SK-N-SH (cell line): ENCODE measurements at regions not wholly inside any gene's neighbourhood (a gene's known extent, or its start where the extent isn't known, plus 50 kb on each side); places are given as distances from the start of the nearest gene placed in this dataset.

Source experiments
- CTCF ChIA-PET: fragments of 300-600, 350-600 bp; formaldehyde crosslinking; extraction: SDS; loops from one replicate; lab custom pipeline; 2021; lab: Yijun Ruan, JAX
- POLR2A ChIA-PET: fragments of 350-600 bp; sonication (Branson Sonifier 250); formaldehyde crosslinking; extraction: SDS; loops from one replicate; lab custom pipeline; 2020; ENCODE audit warnings: antibody characterized with exemption, inconsistent platforms; lab: Yijun Ruan, JAX
- DNase-seq: peaks from one replicate; pipeline ENCODE4 v3.0.0; 2012
- H2AFZ ChIP-seq: fragments of 200-600 bp; sonication (generic); 2 replicates; pipeline ENCODE4 v1.8.1; 2016; ENCODE audit warnings: antibody characterized with exemption, mild to moderate bottlenecking, low read depth
- H3F3A ChIP-seq: fragments of 200-600 bp; sonication (generic); replicated peaks from 2 replicates; pipeline ENCODE3; 2016; ENCODE audit warnings: antibody characterized with exemption, mild to moderate bottlenecking; ENCODE audit not compliant: insufficient read depth
- H3K27ac ChIP-seq, 2 experiments: fragments of 200-500 bp in 1 of 2; fragments of 200-600 bp in 1 of 2; sonication (Bioruptor generic) in 1 of 2; sonication (generic), shearing (Covaris generic) in 1 of 2; 2 replicates each; pipeline versions ENCODE4 v1.5.1 to v1.6.1; 2014 to 2016; ENCODE audit warnings: low read depth in 2 of 2, inconsistent platforms in 1 of 2, low read length in 1 of 2, mild to moderate bottlenecking in 1 of 2, mixed read lengths in 1 of 2
- H3K27me3 ChIP-seq: fragments of 200-600 bp; sonication (generic), shearing (Covaris generic); 2 replicates; pipeline ENCODE4 v1.6.1; 2016; ENCODE audit warnings: mixed run types; ENCODE audit not compliant: insufficient read depth
- H3K36me3 ChIP-seq, 2 experiments: fragments of 200-500 bp in 1 of 2; fragments of 200-600 bp in 1 of 2; sonication (Bioruptor generic) in 1 of 2; sonication (generic) in 1 of 2; replicated peaks in 1 of 2; 2 replicates each; pipeline versions ENCODE3 to v1.5.1; 2014 to 2016; ENCODE audit warnings: low read length in 1 of 2, mild to moderate bottlenecking in 1 of 2; ENCODE audit not compliant: insufficient read depth in 2 of 2, control insufficient read depth in 1 of 2
- H3K4me1 ChIP-seq, 2 experiments: fragments of 200-500 bp in 1 of 2; fragments of 200-600 bp in 1 of 2; sonication (Bioruptor generic) in 1 of 2; sonication (generic), shearing (Covaris generic) in 1 of 2; 2 replicates each; pipeline versions ENCODE4 v1.5.1 to v1.6.1; 2014 to 2016; ENCODE audit warnings: low read depth in 1 of 2, low read length in 1 of 2, mixed run types in 1 of 2; ENCODE audit not compliant: insufficient read depth in 2 of 2, control insufficient read depth in 1 of 2
- H3K4me2 ChIP-seq: fragments of 200-600 bp; sonication (generic), shearing (Covaris generic); 2 replicates; pipeline ENCODE4 v1.6.1; 2017; ENCODE audit warnings: mixed run types
- H3K4me3 ChIP-seq, 2 experiments: fragments of 200-500 bp in 1 of 2; fragments of 200-600 bp in 1 of 2; sonication (Bioruptor generic) in 1 of 2; sonication (generic), shearing (Covaris generic) in 1 of 2; 2 replicates each; pipeline versions ENCODE4 v1.5.1 to v1.8.1; 2014 to 2016; ENCODE audit warnings: low read depth in 2 of 2, inconsistent platforms in 1 of 2, low read length in 1 of 2, mild to moderate bottlenecking in 1 of 2, mixed read lengths in 1 of 2, moderate library complexity in 1 of 2
- H3K79me2 ChIP-seq: fragments of 200-600 bp; sonication (generic); 2 replicates; pipeline ENCODE4 v1.8.1; 2017; ENCODE audit warnings: mild to moderate bottlenecking; ENCODE audit not compliant: insufficient read depth
- H3K9ac ChIP-seq: fragments of 200-600 bp; sonication (generic); 2 replicates; pipeline ENCODE4 v1.6.1; 2017; ENCODE audit warnings: mixed run types
- H3K9me2 ChIP-seq: fragments of 200-600 bp; sonication (generic); 2 replicates; pipeline ENCODE4 v1.6.1; 2017; ENCODE audit warnings: mixed run types
- H3K9me3 ChIP-seq: fragments of 200-600 bp; sonication (generic); 2 replicates; pipeline ENCODE4 v1.6.1; 2017; ENCODE audit warnings: mixed run types, mild to moderate bottlenecking, moderate library complexity
- H4K20me1 ChIP-seq: fragments of 200-600 bp; sonication (generic); 2 replicates; pipeline ENCODE4 v1.6.1; 2017; ENCODE audit warnings: mild to moderate bottlenecking, mixed run types; ENCODE audit not compliant: insufficient read depth
- CTCF ChIP-seq: fragments of 200-600 bp; sonication (generic); IDR thresholded peaks from 2 replicates; pipeline ENCODE4 v1.6.1; 2017; ENCODE audit warnings: antibody characterized with exemption, mild to moderate bottlenecking, moderate library complexity
- FOSL2 ChIP-seq: IDR thresholded peaks from 2 replicates; pipeline ENCODE4 v1.4.0; 2012; ENCODE audit warnings: low read depth, mild to moderate bottlenecking, moderate library complexity, borderline replicate concordance
- IRF3 ChIP-seq: fragments of 150-350 bp; IDR thresholded peaks from 2 replicates; pipeline ENCODE4 v1.6.1; 2016; ENCODE audit warnings: mild to moderate bottlenecking, low read depth, low read length
- JUND ChIP-seq: IDR thresholded peaks from 2 replicates; pipeline ENCODE4 v1.4.0; 2012
- MAX ChIP-seq: IDR thresholded peaks from 2 replicates; pipeline ENCODE4 v1.4.0; 2012; ENCODE audit warnings: low read depth
- MXI1 ChIP-seq: IDR thresholded peaks from 2 replicates; pipeline ENCODE4 v1.6.1; 2012; ENCODE audit warnings: mild to moderate bottlenecking, low read depth, low read length, improper control_type of control experiment
- NRF1 ChIP-seq: IDR thresholded peaks from 2 replicates; pipeline ENCODE4 v1.6.1; 2012; ENCODE audit warnings: low read depth, mild to moderate bottlenecking, low read length
- RAD21 ChIP-seq: IDR thresholded peaks from 2 replicates; pipeline ENCODE4 v1.6.1; 2012; ENCODE audit warnings: mild to moderate bottlenecking, low read length
- RFX5 ChIP-seq: IDR thresholded peaks from 2 replicates; pipeline ENCODE4 v1.6.1; 2012; ENCODE audit warnings: mild to moderate bottlenecking, improper control_type of control experiment, low read length
- RXRA ChIP-seq: IDR thresholded peaks from 2 replicates; pipeline ENCODE4 v1.4.0; 2012; ENCODE audit warnings: low read depth, mild to moderate bottlenecking, borderline replicate concordance
- SIN3A ChIP-seq: IDR thresholded peaks from 2 replicates; pipeline ENCODE4 v1.6.1; 2012; ENCODE audit warnings: low read depth, mild to moderate bottlenecking, low read length, moderate library complexity, borderline replicate concordance
- TAF1 ChIP-seq: IDR thresholded peaks from 2 replicates; pipeline ENCODE4 v1.6.1; 2012; ENCODE audit warnings: low read depth, mild to moderate bottlenecking, low read length, moderate library complexity, borderline replicate concordance
- TCF12 ChIP-seq: IDR thresholded peaks from 2 replicates; pipeline ENCODE4 v1.4.0; 2012
- USF2 ChIP-seq: fragments of 150-350 bp; IDR thresholded peaks from 2 replicates; pipeline ENCODE4 v1.6.1; 2017; ENCODE audit warnings: antibody characterized with exemption, low read length, low read depth, borderline replicate concordance
- YY1 ChIP-seq: IDR thresholded peaks from 2 replicates; pipeline ENCODE4 v1.4.0; 2012; ENCODE audit warnings: low read depth, mild to moderate bottlenecking
- ZBTB33 ChIP-seq: IDR thresholded peaks from 2 replicates; pipeline ENCODE4 v1.4.0; 2012; ENCODE audit warnings: low read depth, borderline replicate concordance
- WGBS: methylation state at CpG from one replicate; pipeline ENCODE4 v1.1.6; 2017; ENCODE audit warnings: low lambda C conversion rate; 5-methylcytosine and 5-hydroxymethylcytosine counted together

- TF ChIP-seq ZBTB33 = no peak
- TF ChIP-seq CTCF = no peak
- no peak for TF ChIP-seq TAF1
- TF ChIP-seq RAD21 = no peak
- TF ChIP-seq TCF12 = peak; percentile 63
- TF ChIP-seq RXRA = no peak
- TF ChIP-seq JUND = peak; percentile 42; the same call in 1 of the 2 replicates
- TF ChIP-seq MAX = no peak
- TF ChIP-seq, all 33 proteins: peak for 6
These were observed 294.0 kb downstream of the ADGB start (continued) for GRCh38 chr6:146892613-146893401.

GRCh38 chr6:146893690-146894089, 294.9 kb downstream of the ADGB start:
- H3K4me3 ChIP-seq = no peak overlapping the region
- no peak overlapping the region for H2AFZ ChIP-seq
- no peaks in the 10 kb centered on the region for H3K36me3 ChIP-seq
- no peaks in the 10 kb centered on the region for H3K27me3 ChIP-seq
- POLR2A ChIA-PET = no interaction called here
- no peak overlapping the region for H3K4me2 ChIP-seq
- DNase-seq = no peak
- peaks cover 17% of the 10 kb centered on the region for H3F3A ChIP-seq
- no peaks in the 10 kb centered on the region for H3K79me2 ChIP-seq
- CTCF ChIA-PET = no interaction called here
- H3K9ac ChIP-seq = no peak overlapping the region
- H3K4me1 ChIP-seq = 0 out of 4 replicates have a peak, but pooled peaks cover 0 to 14% of the 10 kb centered on the region in 2 experiments
- no peaks in the 10 kb centered on the region for H3K9me2 ChIP-seq
- 96% methylated on average over 1 of the region's 1 CpG for WGBS
- TF ChIP-seq TAF1 (no peak), RXRA (no peak), TCF12 (no peak), NRF1 (no peak), IRF3 (no peak), MXI1 (no peak), FOSL2 (no peak), RFX5 (no peak), ZBTB33 (no peak), USF2 (no peak), MAX (no peak), YY1 (no peak), SIN3A (no peak), RAD21 (no peak)
- no peaks in the 10 kb centered on the region for H3K9me3 ChIP-seq
- no peaks in the 10 kb centered on the region for H4K20me1 ChIP-seq
- H3K27ac ChIP-seq = no peak overlapping the region
